ENCODE measurements at regions not wholly inside any gene's neighbourhood (a gene's known extent, or its start where the extent isn't known, plus 50 kb on each side); places are given as distances from the start of the nearest gene placed in this dataset.
"Not testable (repeated sequence)": the region's sequence is repeated elsewhere in the genome, so short reads cannot be mapped to it uniquely, and the experiment has no call there.

GRCh38 chr1:232130815-232131480 is 499.0 kb downstream of the SIPA1L2 start:
- no peak for DNase-seq (ENCODE audit: low spot score)

GRCh38 chr1:232127190-232127589 is 500.6 kb downstream of the DISC1 start:
- DNase-seq (ENCODE audit: low spot score), result no peak

GRCh38 chr1:232123775-232124659 is 497.4 kb downstream of the DISC1 start:
- DNase-seq (ENCODE audit: low spot score), result no peak

- DNase-seq (ENCODE audit: low spot score), result not testable (repeated sequence)
Observed at GRCh38 chr1:232117903-232118302, 491.3 kb downstream of the DISC1 start.

- DNase-seq (ENCODE audit: low spot score), result no peak
Observed at GRCh38 chr1:232114985-232115384, 488.4 kb downstream of the DISC1 start.

- no peak for DNase-seq (ENCODE audit: low spot score)
Observed at GRCh38 chr1:232112076-232112475, 485.5 kb downstream of the DISC1 start.

GRCh38 chr1:232111611-232112010 is 485.0 kb downstream of the DISC1 start:
- no peak for DNase-seq (ENCODE audit: low spot score)

GRCh38 chr1:232110281-232111090 is 483.9 kb downstream of the DISC1 start:
- no peak for DNase-seq (ENCODE audit: low spot score)

GRCh38 chr1:232109391-232109790 is 482.8 kb downstream of the DISC1 start:
- no peak for DNase-seq (ENCODE audit: low spot score)

- DNase-seq (ENCODE audit: low spot score), result no peak
Observed at GRCh38 chr1:232108598-232108997, 482.0 kb downstream of the DISC1 start.

- no peak for DNase-seq (ENCODE audit: low spot score)
Observed at GRCh38 chr1:232106415-232106814, 479.8 kb downstream of the DISC1 start.

GRCh38 chr1:232105561-232105960 is 479.0 kb downstream of the DISC1 start:
- DNase-seq (ENCODE audit: low spot score), result no peak

- no peak for DNase-seq (ENCODE audit: low spot score)
Observed at GRCh38 chr1:232101231-232101630, 474.6 kb downstream of the DISC1 start.

GRCh38 chr1:232096751-232097150 is 470.2 kb downstream of the DISC1 start:
- no peak for DNase-seq (ENCODE audit: low spot score)

Data from putamen (tissue), 1 donor.